NCI-H446 (cell line): ENCODE measurements at regions not wholly inside any gene's neighbourhood (a gene's known extent, or its start where the extent isn't known, plus 50 kb on each side); places are given as distances from the start of the nearest gene placed in this dataset.

Experiments
- DNase-seq, 2 experiments: peaks; one replicate each; lab custom pipeline; 2025; lab: John Stamatoyannopoulos, UW

DNA sequence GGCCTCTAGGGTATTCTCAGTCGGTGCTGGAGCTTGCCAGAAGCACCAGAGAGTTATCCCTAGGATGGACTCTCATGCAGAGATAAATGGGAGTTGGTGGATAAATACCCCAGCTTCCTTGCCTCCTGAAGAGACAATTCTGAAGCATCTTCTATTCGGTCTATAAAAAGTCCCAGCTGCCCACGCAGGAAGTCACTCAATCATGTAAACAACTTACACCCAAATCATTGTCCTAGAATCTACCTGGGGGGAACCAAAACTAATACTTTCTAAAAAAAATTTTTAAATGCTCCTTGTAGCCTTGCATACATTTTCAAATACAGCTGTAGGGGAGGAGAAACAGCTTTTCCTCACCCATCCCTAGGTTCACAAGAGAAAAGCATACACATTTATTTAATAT lies 66.6 kb upstream of the ELAC2 start:
- DNase-seq = no peak

DNA sequence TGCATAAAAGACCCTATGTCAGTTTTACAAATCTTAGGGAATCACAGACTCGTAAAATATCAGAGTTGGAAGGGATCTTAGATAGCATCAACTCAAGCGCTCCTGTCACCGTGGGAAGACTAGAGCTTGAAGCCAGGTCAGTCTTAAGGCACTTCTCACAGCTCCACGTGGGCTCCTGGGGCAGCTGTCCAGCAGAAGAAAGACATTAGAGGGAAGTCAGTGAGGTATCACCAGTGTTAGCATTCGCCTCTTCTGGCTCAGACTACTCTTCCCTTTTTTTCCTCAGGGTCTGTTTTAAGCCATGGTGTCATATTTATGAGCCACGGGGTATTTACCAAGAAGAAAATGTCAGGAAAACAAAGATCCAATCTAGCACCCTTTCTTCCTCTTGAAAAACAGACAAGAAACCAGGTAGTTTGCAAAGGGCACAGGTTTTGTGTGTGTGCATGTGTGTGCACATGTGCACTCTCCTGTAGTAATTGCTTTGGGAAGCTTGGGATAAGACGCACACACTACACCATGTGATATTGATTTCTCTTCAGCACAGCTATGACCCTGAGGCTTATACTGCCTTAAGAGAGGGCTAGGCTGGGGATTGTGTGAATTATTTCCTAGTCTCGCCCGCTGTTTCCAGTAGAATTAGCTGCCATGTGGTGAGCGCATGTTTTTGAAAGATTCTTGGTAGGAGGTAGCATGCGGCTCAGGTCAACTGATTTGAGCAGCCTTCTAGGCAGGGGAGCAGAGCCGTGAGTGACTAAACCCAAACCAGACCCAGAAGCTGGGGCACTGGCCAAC lies 61.0 kb upstream of the ELAC2 start:
- DNase-seq = no peak

DNA sequence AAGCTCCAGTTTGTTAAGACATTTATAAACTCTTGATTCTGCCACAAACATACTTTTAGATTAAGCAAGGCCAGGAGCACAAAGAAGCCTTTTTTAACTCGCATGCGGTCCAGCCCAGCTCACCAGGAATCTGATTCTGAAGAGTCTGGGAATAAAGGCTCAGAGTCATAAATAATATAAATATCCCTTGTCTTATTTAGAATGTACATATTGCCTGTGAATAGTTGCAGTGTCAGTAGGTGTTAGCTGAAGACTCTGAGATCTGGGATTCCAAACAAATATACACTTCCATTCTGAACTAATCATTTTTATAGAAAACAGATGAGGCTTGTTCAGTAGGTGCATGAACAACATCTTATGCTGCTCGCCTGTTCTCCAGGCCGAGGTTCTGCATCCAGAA lies 59.1 kb upstream of the ELAC2 start:
- DNase-seq = no peak

DNA sequence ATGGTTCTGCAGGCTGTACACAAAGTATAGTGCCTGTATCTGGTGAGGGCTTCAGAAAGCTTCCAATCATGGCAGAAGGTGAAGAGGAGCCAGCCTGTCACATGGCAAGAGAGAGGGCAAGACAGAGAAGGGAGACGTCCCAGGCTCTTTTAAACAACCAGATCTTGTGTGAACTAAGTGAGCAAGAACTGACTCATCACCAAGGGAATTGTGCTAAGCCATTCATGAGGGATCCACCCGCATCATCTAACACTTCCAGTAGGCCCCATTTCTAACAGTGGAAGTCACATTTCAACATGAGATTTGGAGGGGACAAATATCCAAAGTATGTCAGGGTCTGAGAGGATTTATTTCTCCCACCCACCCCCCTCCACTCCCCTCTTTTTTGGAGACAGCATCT lies 56.2 kb upstream of the ELAC2 start:
- DNase-seq = no peak

DNA sequence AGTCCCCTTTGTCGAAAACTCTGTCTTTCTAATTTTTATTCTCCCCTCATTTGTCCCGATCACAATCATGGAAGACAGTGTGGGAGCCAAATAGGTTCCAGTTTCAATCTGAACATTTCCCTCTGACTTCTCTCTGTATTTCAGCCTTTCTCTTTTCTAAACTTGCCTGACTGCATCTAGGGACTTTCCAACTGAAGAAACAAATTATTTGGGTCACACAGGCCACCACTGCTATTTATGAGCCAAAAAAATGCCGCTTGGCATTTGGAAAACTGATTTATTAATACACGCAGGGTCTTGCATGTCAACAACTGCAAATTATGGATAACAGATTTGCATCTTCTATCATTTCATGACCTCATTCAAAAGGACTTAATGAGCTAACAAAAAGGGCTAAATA lies 55.2 kb upstream of the ELAC2 start:
- no peak for DNase-seq

DNA sequence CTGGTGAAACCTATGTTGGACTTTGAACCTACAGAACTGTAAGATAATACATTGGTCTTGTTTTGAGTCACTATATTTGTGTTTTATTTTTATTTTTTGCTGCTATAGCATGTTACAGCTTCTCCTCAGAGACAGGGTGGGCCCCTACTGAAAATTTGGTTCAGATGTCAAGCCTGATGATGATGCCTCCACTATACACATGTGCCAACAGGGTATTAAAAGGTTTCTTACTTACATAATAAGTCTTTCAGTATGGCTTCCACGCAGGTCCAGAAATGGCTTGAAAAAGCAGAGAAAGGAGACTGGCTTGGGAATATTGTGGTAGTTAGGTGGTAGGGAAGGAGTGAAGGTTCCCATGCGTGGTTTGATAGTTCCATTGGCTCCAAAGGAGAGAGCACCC lies 52.9 kb upstream of the ELAC2 start:
- DNase-seq = no peak

DNA sequence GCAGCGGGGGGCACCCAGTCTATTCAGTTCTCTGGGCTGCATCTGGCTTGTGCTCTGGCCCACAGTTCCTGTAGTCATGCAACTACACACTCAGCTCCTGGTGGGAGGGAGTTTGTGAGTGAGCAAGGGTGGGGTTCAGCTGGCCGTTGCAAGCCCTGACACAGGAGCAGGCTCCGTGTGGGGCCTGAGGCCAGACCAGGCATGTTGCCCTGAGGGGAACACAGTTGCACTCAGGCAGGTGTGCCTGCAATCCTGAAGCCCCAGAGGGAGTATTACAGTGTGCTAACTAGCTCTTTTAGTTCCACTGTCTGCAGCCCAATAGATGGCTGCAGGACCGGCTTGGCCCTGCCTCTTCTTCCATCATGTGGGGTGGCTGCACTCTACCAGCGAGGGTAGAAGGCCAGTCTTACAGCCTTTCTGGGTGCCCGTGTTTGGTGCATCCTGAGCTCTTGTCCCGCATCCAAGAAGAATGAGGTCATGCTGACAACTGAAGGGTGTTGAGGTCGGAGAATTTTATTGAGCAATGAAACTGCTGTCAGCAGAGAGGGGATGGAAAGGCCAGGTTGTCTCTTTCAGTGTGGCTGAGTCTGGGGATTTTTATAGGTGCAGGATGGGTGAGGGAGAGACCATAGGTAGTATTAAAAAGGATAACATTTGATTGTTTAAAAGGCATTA lies 49.9 kb upstream of the ELAC2 start:
- no peak for DNase-seq
